ENCODE measurements at regions not wholly inside any gene's neighbourhood (a gene's known extent, or its start where the extent isn't known, plus 50 kb on each side); places are given as distances from the start of the nearest gene placed in this dataset.
"Not testable (repeated sequence)": the region's sequence is repeated elsewhere in the genome, so short reads cannot be mapped to it uniquely, and the experiment has no call there.

DNA sequence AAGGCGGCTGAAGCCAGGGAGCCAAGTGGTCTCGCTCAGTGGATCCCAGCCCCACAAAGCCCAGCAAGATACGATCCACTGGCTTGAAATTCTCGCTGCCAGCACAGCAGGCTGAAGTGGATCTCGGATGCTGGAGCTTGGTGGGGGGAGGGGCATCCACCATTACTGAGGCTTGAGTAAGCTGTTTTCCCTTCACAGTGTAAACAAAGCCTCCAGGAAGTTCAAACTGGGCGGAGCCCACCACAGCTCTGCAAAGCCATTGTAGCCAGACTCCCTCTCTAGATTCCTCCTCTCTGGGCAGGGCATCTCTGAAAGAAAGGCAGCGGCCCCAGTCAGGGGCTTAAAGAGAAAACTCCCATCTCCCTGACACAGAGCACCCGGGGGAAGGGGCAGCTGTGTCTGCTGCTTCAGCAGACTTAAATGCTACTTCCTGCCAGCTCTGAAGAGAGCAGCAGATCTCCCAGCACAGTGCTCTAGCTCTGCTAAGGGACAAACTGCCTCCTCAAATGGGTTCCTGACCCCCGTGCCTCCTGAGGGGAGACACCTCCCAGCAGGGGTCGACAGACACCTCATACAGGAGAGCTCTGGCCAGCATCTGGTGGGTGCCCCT is 330.0 kb upstream of the TMEFF2 start:
- TF ChIP-seq, protein P1, sequence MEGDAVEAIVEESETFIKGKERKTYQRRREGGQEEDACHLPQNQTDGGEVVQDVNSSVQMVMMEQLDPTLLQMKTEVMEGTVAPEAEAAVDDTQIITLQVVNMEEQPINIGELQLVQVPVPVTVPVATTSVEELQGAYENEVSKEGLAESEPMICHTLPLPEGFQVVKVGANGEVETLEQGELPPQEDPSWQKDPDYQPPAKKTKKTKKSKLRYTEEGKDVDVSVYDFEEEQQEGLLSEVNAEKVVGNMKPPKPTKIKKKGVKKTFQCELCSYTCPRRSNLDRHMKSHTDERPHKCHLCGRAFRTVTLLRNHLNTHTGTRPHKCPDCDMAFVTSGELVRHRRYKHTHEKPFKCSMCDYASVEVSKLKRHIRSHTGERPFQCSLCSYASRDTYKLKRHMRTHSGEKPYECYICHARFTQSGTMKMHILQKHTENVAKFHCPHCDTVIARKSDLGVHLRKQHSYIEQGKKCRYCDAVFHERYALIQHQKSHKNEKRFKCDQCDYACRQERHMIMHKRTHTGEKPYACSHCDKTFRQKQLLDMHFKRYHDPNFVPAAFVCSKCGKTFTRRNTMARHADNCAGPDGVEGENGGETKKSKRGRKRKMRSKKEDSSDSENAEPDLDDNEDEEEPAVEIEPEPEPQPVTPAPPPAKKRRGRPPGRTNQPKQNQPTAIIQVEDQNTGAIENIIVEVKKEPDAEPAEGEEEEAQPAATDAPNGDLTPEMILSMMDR (conservative IDR thresholded peaks at IDR 0.05; ENCODE audit: low read depth, low read length): not testable (repeated sequence)
- TF ChIP-seq EZH2 (IDR thresholded peaks at IDR 0.05; ENCODE audit: low read length, unreplicated experiment); EZH2phosphoT487 (IDR thresholded peaks at IDR 0.05; ENCODE audit: borderline replicate concordance, low read length): not testable (repeated sequence)
